Activated T-helper 1 cell treated with anti-CD3 and anti-CD28 coated beads, Interleukin-12 subunit alpha, Interleukin-12 subunit beta, Interleukin-2, Interleukin-4 antibody, amounts not matched to agents 30 ng/mL and 10 ng/mL and 1 ng/mL, durations not matched to agents 14 hours and 24 hours and 36 hours (primary cell): ENCODE measurements at regions not wholly inside any gene's neighbourhood (a gene's known extent, or its start where the extent isn't known, plus 50 kb on each side); places are given as distances from the start of the nearest gene placed in this dataset.
"Not testable (repeated sequence)": the region's sequence is repeated elsewhere in the genome, so short reads cannot be mapped to it uniquely, and the experiment has no call there.

Experiments used
- DNase-seq: peaks from one replicate; pipeline ENCODE4 v3.0.0; 2021; ENCODE audit warnings: low spot score
- H3K27ac Mint-ChIP-seq: one replicate; pipeline ENCODE4 v1.8.0; 2021; ENCODE audit warnings: mild to moderate bottlenecking, mixed read lengths
- H3K27me3 Mint-ChIP-seq: one replicate; pipeline ENCODE4 v1.8.0; 2022; ENCODE audit warnings: mild to moderate bottlenecking, moderate library complexity, mixed read lengths; ENCODE audit not compliant: insufficient read depth
- H3K36me3 Mint-ChIP-seq: one replicate; pipeline ENCODE4 v1.8.0; 2021; ENCODE audit warnings: low read depth, mixed read lengths
- H3K4me1 Mint-ChIP-seq: one replicate; pipeline ENCODE4 v1.8.0; 2021; ENCODE audit warnings: low read depth, mixed read lengths
- H3K4me3 Mint-ChIP-seq: one replicate; pipeline ENCODE4 v1.8.0; 2021; ENCODE audit warnings: mild to moderate bottlenecking, moderate library complexity, mixed read lengths
- H3K9me3 Mint-ChIP-seq: one replicate; pipeline ENCODE4 v1.8.0; 2021; ENCODE audit warnings: mixed read lengths
- intact Hi-C: fragments of 100-400 bp; cut with micrococcal nuclease; formaldehyde crosslinking; loops from one replicate; pipeline ENCODE4 v1.15.1; 2024

GRCh38 chr2:47282621-47283272 lies 86.4 kb upstream of the EPCAM start:
- intact Hi-C loops, result no loop called here
- Mint-ChIP-seq H3K9me3 (no peaks in the 10 kb centered on the region), H3K36me3 (no peaks in the 10 kb centered on the region), H3K4me3 (no peak overlapping the region), H3K27ac (no peak overlapping the region), H3K27me3 (peaks cover 9% of the 10 kb centered on the region), H3K4me1 (no peaks in the 10 kb centered on the region)
- DNase-seq, result no peak

GRCh38 chr2:47279525-47279924 lies 89.6 kb upstream of the EPCAM start:
- H3K27ac Mint-ChIP-seq, intact Hi-C loops, H3K4me3 Mint-ChIP-seq, H3K9me3 Mint-ChIP-seq, H3K4me1 Mint-ChIP-seq, H3K36me3 Mint-ChIP-seq, DNase-seq: not testable (repeated sequence)
- H3K27me3 Mint-ChIP-seq, result peaks cover 10% of the 10 kb centered on the region

- H3K27me3 Mint-ChIP-seq, result peaks cover 13% of the 10 kb centered on the region
- intact Hi-C loops, result no loop called here
Observed at GRCh38 chr2:47277987-47278386, 91.1 kb upstream of the EPCAM start.

GRCh38 chr2:47277187-47277586 lies 91.9 kb upstream of the EPCAM start:
- Mint-ChIP-seq H3K36me3 (no peaks in the 10 kb centered on the region), H3K4me3 (no peak overlapping the region), H3K27me3 (peaks cover 13% of the 10 kb centered on the region), H3K4me1 (no peaks in the 10 kb centered on the region), H3K9me3 (no peaks in the 10 kb centered on the region), H3K27ac (no peak overlapping the region)
- intact Hi-C loops, result no loop called here
- no peak for DNase-seq

More at GRCh38 chr2:47277987-47278386, 91.1 kb upstream of the EPCAM start:
- no peak overlapping the region for H3K4me3 Mint-ChIP-seq
- no peak for DNase-seq
- H3K9me3 Mint-ChIP-seq, result no peaks in the 10 kb centered on the region
- no peak overlapping the region for H3K27ac Mint-ChIP-seq
- H3K4me1 Mint-ChIP-seq, result no peaks in the 10 kb centered on the region
- no peaks in the 10 kb centered on the region for H3K36me3 Mint-ChIP-seq

GRCh38 chr2:47276061-47276460 lies 93.0 kb upstream of the EPCAM start:
- intact Hi-C loops, result no loop called here
- H3K27ac Mint-ChIP-seq, result no peak overlapping the region
- H3K36me3 Mint-ChIP-seq, result no peaks in the 10 kb centered on the region
- H3K9me3 Mint-ChIP-seq, result no peaks in the 10 kb centered on the region
- H3K27me3 Mint-ChIP-seq, result peaks cover 15% of the 10 kb centered on the region
- no peaks in the 10 kb centered on the region for H3K4me1 Mint-ChIP-seq
- H3K4me3 Mint-ChIP-seq, result no peak overlapping the region
- DNase-seq, result no peak

GRCh38 chr2:47274054-47274782 lies 94.9 kb upstream of the EPCAM start:
- no peaks in the 10 kb centered on the region for H3K36me3 Mint-ChIP-seq
- DNase-seq, result no peak
- H3K27ac Mint-ChIP-seq, result no peak overlapping the region
- H3K4me1 Mint-ChIP-seq, result no peaks in the 10 kb centered on the region
- H3K27me3 Mint-ChIP-seq, result peaks cover 13% of the 10 kb centered on the region
- no peaks in the 10 kb centered on the region for H3K9me3 Mint-ChIP-seq
- intact Hi-C loops, result loop anchor here (5.0 kb wide), 2 partner anchors 122 to 357 kb away; partner anchors contain the start of gene MCFD2
- no peak overlapping the region for H3K4me3 Mint-ChIP-seq

GRCh38 chr2:47272905-47273758 lies 96.0 kb upstream of the EPCAM start:
- Mint-ChIP-seq H3K4me1 (no peaks in the 10 kb centered on the region), H3K36me3 (no peaks in the 10 kb centered on the region), H3K4me3 (no peak overlapping the region), H3K27me3 (peaks cover 10% of the 10 kb centered on the region), H3K9me3 (no peaks in the 10 kb centered on the region), H3K27ac (no peak overlapping the region)
- DNase-seq, result no peak
- intact Hi-C loops, result loop anchor here (1.0 to 5.0 kb wide), 3 partner anchors 121 to 356 kb away; partner anchors contain the start of gene MCFD2

- H3K27me3 Mint-ChIP-seq, result peaks cover 10% of the 10 kb centered on the region
- H3K4me3 Mint-ChIP-seq, result no peak overlapping the region
- no peaks in the 10 kb centered on the region for H3K4me1 Mint-ChIP-seq
- H3K27ac Mint-ChIP-seq, result no peak overlapping the region
- peak; percentile 32 for DNase-seq
- H3K9me3 Mint-ChIP-seq, result no peaks in the 10 kb centered on the region
- H3K36me3 Mint-ChIP-seq, result no peaks in the 10 kb centered on the region
- intact Hi-C loops, result loop anchor here (1.0 to 5.0 kb wide), 3 partner anchors 120 to 355 kb away; partner anchors contain the start of gene MCFD2
Observed at GRCh38 chr2:47272031-47272864, 95.9 kb upstream of the CALM2 start.

GRCh38 chr2:47271054-47272000 lies 95.0 kb upstream of the CALM2 start:
- Mint-ChIP-seq H3K4me1 (no peaks in the 10 kb centered on the region), H3K36me3 (no peaks in the 10 kb centered on the region), H3K9me3 (no peaks in the 10 kb centered on the region), H3K27ac (no peak overlapping the region), H3K27me3 (peaks cover 10% of the 10 kb centered on the region), H3K4me3 (no peak overlapping the region)
- intact Hi-C loops, result loop anchor here (5.0 kb wide), 2 partner anchors 119 to 354 kb away; partner anchors contain the start of gene MCFD2
- no peak for DNase-seq

GRCh38 chr2:47270421-47270820 lies 94.1 kb upstream of the CALM2 start:
- no peak overlapping the region for H3K27ac Mint-ChIP-seq
- no peaks in the 10 kb centered on the region for H3K9me3 Mint-ChIP-seq
- H3K4me1 Mint-ChIP-seq, result no peaks in the 10 kb centered on the region
- no peak overlapping the region for H3K4me3 Mint-ChIP-seq
- H3K27me3 Mint-ChIP-seq, result peaks cover 7% of the 10 kb centered on the region
- DNase-seq, result no peak
- intact Hi-C loops, result loop anchor here (5.0 kb wide), 2 partner anchors 118 to 353 kb away; partner anchors contain the start of gene MCFD2
- H3K36me3 Mint-ChIP-seq, result no peaks in the 10 kb centered on the region
